ENCODE measurements at regions not wholly inside any gene's neighbourhood (a gene's known extent, or its start where the extent isn't known, plus 50 kb on each side); places are given as distances from the start of the nearest gene placed in this dataset.

DNA sequence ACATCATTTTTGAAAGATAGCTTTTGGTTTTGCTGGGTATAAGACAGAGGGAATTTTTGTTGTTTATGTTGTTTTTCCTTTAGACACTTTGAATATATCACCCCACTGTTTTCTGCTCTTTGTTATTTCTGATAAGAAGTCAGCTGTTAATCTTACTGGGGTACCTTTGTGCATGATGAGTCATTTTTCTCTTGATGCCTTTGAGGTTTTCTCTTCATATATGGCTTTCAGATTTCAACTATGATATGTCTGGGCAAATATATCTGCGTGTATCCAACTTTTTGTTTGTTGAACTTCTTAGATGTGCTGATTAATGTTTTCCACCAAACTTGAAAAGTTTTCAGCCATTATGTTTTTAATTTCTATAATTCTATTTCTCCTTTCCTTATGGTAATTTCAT is 208.6 kb upstream of the TMEM72 start:
- no peak for TF ChIP-seq FOXK1 (CRISPR knock-in tag; IDR thresholded peaks at IDR 0.05)
- TF ChIP-seq ZNF512 (CRISPR knock-in tag; IDR thresholded peaks at IDR 0.05; ENCODE audit: borderline replicate concordance), result no peak
- no peak for TF ChIP-seq CTCF (IDR thresholded peaks at IDR 0.05)
- no peak for TF ChIP-seq RORB (CRISPR knock-in tag; IDR thresholded peaks at IDR 0.05)
- TF ChIP-seq ZNF317 (CRISPR knock-in tag; IDR thresholded peaks at IDR 0.05; ENCODE audit: borderline replicate concordance, low read depth), result 0 out of 2 replicates have a peak, but pooled peaks have one; percentile 44
- TF ChIP-seq PREB (CRISPR knock-in tag; IDR thresholded peaks at IDR 0.05; ENCODE audit: borderline replicate concordance), result no peak
- TF ChIP-seq ZNF263 (CRISPR knock-in tag; IDR thresholded peaks at IDR 0.05; ENCODE audit: low read depth), result no peak
